ENCODE measurements at regions not wholly inside any gene's neighbourhood (a gene's known extent, or its start where the extent isn't known, plus 50 kb on each side); places are given as distances from the start of the nearest gene placed in this dataset.

GRCh38 chr14:101709962-101710931 lies 51.3 kb upstream of the PPP2R5C start (continued):
- TF ChIP-seq ARID3A (IDR thresholded peaks at IDR 0.05; ENCODE audit: borderline replicate concordance, low read depth, low read length) (0 out of 2 replicates have a peak, but pooled peaks have one; percentile 9), POLR2H (tag; IDR thresholded peaks at IDR 0.05; ENCODE audit: low read depth) (peak; percentile 92), NFYB (IDR thresholded peaks at IDR 0.05; ENCODE audit: extremely low read depth, insufficient read length) (peak; percentile 47), GTF2B (IDR thresholded peaks at IDR 0.05; ENCODE audit: extremely low read depth, insufficient read length) (peak; percentile 85), RFX5 (IDR thresholded peaks at IDR 0.05; ENCODE audit: low read depth, low read length) (peak; percentile 13; the same call in 1 of the 2 replicates), ATF6 (CRISPR knock-in tag; IDR thresholded peaks at IDR 0.05) (no peak), ELF2 (CRISPR knock-in tag; IDR thresholded peaks at IDR 0.05) (peak; percentile 60; the same call in 1 of the 2 replicates), CREB1 (IDR thresholded peaks at IDR 0.05) (0 out of 2 replicates have a peak, but pooled peaks have one; percentile 8), CREB1 (CRISPR knock-in tag; IDR thresholded peaks at IDR 0.05) (no peak; the same call in 1 of the 2 replicates), ZNF699 (CRISPR knock-in tag; IDR thresholded peaks at IDR 0.05; ENCODE audit: insufficient replicate concordance) (no peak), HDAC3 (IDR thresholded peaks at IDR 0.05; ENCODE audit: borderline replicate concordance, partially characterized antibody) (peak; percentile 31), MYNN (IDR thresholded peaks at IDR 0.05) (peak; percentile 47; the same call in 1 of the 2 replicates), MYNN (CRISPR knock-in tag; IDR thresholded peaks at IDR 0.05) (no peak), RNF2 (IDR thresholded peaks at IDR 0.05) (peak; percentile 64; the same call in 1 of the 2 replicates), ZC3H4 (CRISPR knock-in tag; IDR thresholded peaks at IDR 0.05; ENCODE audit: borderline replicate concordance) (peak; percentile 86; the same call in 1 of the 2 replicates), RBFOX2 (IDR thresholded peaks at IDR 0.05; ENCODE audit: low read depth, low read length) (peak; percentile 90), TRIM24 (IDR thresholded peaks at IDR 0.05) (peak in 1 of 2 experiments; percentile 40; a peak in 2 of 4 replicates), PHB (CRISPR knock-in tag; IDR thresholded peaks at IDR 0.05) (peak; percentile 67; the same call in 1 of the 2 replicates), ILF3 (IDR thresholded peaks at IDR 0.05; ENCODE audit: borderline replicate concordance) (no peak; the same call in 1 of the 2 replicates), SRF (CRISPR knock-in tag; IDR thresholded peaks at IDR 0.05) (0 out of 4 replicates have a peak, but pooled peaks of 1 of the 2 experiments have one; percentile 11), CCNT2 (IDR thresholded peaks at IDR 0.05; ENCODE audit: borderline replicate concordance, extremely low read depth, insufficient read length, low read depth, low read length) (no peak), TBP (optimal IDR thresholded peaks at IDR 0.05; ENCODE audit: low read depth, low read length) (peak; percentile 98), TCF3 (CRISPR knock-in tag; IDR thresholded peaks at IDR 0.05) (no peak), NEUROD1 (IDR thresholded peaks at IDR 0.05; ENCODE audit: borderline replicate concordance, low read depth, low read length, partially characterized antibody) (peak; percentile 15)

Data from K562 (cell line).